ENCODE measurements at regions not wholly inside any gene's neighbourhood (a gene's known extent, or its start where the extent isn't known, plus 50 kb on each side); places are given as distances from the start of the nearest gene placed in this dataset.

- no peak for TF ChIP-seq EZH2phosphoT487 (conservative IDR thresholded peaks at IDR 0.05; ENCODE audit: low read length)
- H3K9me3 ChIP-seq (ENCODE audit: insufficient read depth, low read length), result no peaks in the 10 kb centered on the region
- no peak overlapping the region for H3K27ac ChIP-seq (ENCODE audit: low read depth, low read length)
- no peak overlapping the region for H3K9ac ChIP-seq (ENCODE audit: low read length)
- H3K79me2 ChIP-seq (ENCODE audit: insufficient read depth, low read length), result no peaks in the 10 kb centered on the region
- H2AFZ ChIP-seq (ENCODE audit: low read depth, low read length, severe bottlenecking), result no peak overlapping the region
- no peaks in the 10 kb centered on the region for H3F3A ChIP-seq (ENCODE audit: insufficient read depth)
- no peaks in the 10 kb centered on the region for H3K9me2 ChIP-seq (replicated peaks; ENCODE audit: insufficient read depth, low read length)
- no peaks in the 10 kb centered on the region for H3K36me3 ChIP-seq (ENCODE audit: low read length)
- no peak overlapping the region for H3K4me3 ChIP-seq (ENCODE audit: insufficient read depth, low read length, poor library complexity, severe bottlenecking)
- no peaks in the 10 kb centered on the region for H3K27me3 ChIP-seq (ENCODE audit: low read length)
- H4K20me1 ChIP-seq (ENCODE audit: low read depth, low read length), result no peaks in the 10 kb centered on the region
- no peak overlapping the region for H3K4me2 ChIP-seq (ENCODE audit: low read depth, low read length, poor library complexity, severe bottlenecking)
Observed at GRCh38 chr20:4300921-4301320, 51.8 kb upstream of the ADRA1D start.

- no peaks in the 10 kb centered on the region for H3K36me3 ChIP-seq (ENCODE audit: low read length)
- no peaks in the 10 kb centered on the region for H3K9me3 ChIP-seq (ENCODE audit: insufficient read depth, low read length)
- H3K79me2 ChIP-seq (ENCODE audit: insufficient read depth, low read length), result no peaks in the 10 kb centered on the region
Observed at GRCh38 chr20:4300401-4300800, 51.3 kb upstream of the ADRA1D start.

DNA sequence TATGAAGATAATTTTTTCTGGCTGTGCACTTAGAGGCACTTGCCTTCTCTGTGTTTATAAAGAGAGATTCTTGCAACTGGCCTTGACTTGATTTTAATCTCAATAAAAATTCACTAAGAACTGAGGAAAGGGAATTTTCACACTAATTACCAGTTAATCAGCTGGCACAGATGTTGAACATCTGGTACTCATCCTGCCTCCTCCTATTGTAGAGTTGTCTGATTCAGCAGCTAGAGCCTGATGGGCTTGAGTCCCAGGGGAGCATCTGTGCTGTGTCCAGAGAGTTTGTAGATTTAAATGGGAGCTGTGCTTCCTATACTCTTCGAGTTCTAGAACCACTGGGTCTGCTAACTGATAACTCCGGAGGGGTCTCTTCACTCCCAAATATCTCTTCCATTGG, 50.7 kb upstream of the ADRA1D start:
- no peaks in the 10 kb centered on the region for H3K27me3 ChIP-seq (ENCODE audit: low read length)
- no peaks in the 10 kb centered on the region for H3K9me2 ChIP-seq (replicated peaks; ENCODE audit: insufficient read depth, low read length)
- H4K20me1 ChIP-seq (ENCODE audit: low read depth, low read length), result no peaks in the 10 kb centered on the region
- no peaks in the 10 kb centered on the region for H3K36me3 ChIP-seq (ENCODE audit: low read length)
- no peaks in the 10 kb centered on the region for H3F3A ChIP-seq (ENCODE audit: insufficient read depth)
- no peak overlapping the region for H3K4me2 ChIP-seq (ENCODE audit: low read depth, low read length, poor library complexity, severe bottlenecking)
- no peak for TF ChIP-seq EZH2phosphoT487 (conservative IDR thresholded peaks at IDR 0.05; ENCODE audit: low read length)
- TF ChIP-seq, protein P1, sequence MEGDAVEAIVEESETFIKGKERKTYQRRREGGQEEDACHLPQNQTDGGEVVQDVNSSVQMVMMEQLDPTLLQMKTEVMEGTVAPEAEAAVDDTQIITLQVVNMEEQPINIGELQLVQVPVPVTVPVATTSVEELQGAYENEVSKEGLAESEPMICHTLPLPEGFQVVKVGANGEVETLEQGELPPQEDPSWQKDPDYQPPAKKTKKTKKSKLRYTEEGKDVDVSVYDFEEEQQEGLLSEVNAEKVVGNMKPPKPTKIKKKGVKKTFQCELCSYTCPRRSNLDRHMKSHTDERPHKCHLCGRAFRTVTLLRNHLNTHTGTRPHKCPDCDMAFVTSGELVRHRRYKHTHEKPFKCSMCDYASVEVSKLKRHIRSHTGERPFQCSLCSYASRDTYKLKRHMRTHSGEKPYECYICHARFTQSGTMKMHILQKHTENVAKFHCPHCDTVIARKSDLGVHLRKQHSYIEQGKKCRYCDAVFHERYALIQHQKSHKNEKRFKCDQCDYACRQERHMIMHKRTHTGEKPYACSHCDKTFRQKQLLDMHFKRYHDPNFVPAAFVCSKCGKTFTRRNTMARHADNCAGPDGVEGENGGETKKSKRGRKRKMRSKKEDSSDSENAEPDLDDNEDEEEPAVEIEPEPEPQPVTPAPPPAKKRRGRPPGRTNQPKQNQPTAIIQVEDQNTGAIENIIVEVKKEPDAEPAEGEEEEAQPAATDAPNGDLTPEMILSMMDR (IDR thresholded peaks at IDR 0.05; ENCODE audit: insufficient read depth, low read length, poor library complexity, severe bottlenecking), result no peak
- H2AFZ ChIP-seq (ENCODE audit: low read depth, low read length, severe bottlenecking), result no peak overlapping the region
- no peak overlapping the region for H3K9ac ChIP-seq (ENCODE audit: low read length)
- no peaks in the 10 kb centered on the region for H3K9me3 ChIP-seq (ENCODE audit: insufficient read depth, low read length)
- no peak overlapping the region for H3K27ac ChIP-seq (ENCODE audit: low read depth, low read length)
- no peaks in the 10 kb centered on the region for H3K79me2 ChIP-seq (ENCODE audit: insufficient read depth, low read length)
- no peak overlapping the region for H3K4me3 ChIP-seq (ENCODE audit: insufficient read depth, low read length, poor library complexity, severe bottlenecking)

More at GRCh38 chr20:4300401-4300800, 51.3 kb upstream of the ADRA1D start:
- Histone ChIP-seq H3K9ac (ENCODE audit: low read length) (no peak overlapping the region), H3K4me2 (ENCODE audit: low read depth, low read length, poor library complexity, severe bottlenecking) (no peak overlapping the region), H3F3A (ENCODE audit: insufficient read depth) (no peaks in the 10 kb centered on the region), H3K9me2 (replicated peaks; ENCODE audit: insufficient read depth, low read length) (no peaks in the 10 kb centered on the region), H2AFZ (ENCODE audit: low read depth, low read length, severe bottlenecking) (no peak overlapping the region), H4K20me1 (ENCODE audit: low read depth, low read length) (no peaks in the 10 kb centered on the region), H3K27ac (ENCODE audit: low read depth, low read length) (no peak overlapping the region), H3K27me3 (ENCODE audit: low read length) (no peaks in the 10 kb centered on the region), H3K4me3 (ENCODE audit: insufficient read depth, low read length, poor library complexity, severe bottlenecking) (no peak overlapping the region)
- TF ChIP-seq, protein P1 (IDR thresholded peaks at IDR 0.05; ENCODE audit: insufficient read depth, low read length, poor library complexity, severe bottlenecking), result no peak
- TF ChIP-seq EZH2phosphoT487 (conservative IDR thresholded peaks at IDR 0.05; ENCODE audit: low read length), result no peak

DNA sequence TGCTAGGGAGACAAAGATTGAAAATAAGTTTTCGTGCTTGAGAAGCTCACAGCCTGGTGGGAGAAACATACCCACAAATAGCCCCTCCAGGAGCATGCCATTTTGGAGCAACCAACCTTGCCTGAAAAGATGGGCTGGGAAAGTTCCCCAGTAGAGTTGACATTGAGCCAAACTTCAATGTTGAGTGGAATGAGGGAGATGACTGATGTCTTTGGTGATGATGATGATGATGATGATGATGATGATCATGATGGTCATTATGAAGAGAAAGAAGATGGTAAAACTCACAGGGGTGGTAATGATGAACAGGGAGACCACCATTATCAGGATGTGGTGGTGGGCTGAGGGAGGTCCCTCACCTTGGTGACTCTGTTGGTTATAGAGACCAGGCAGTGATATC, 50.1 kb upstream of the ADRA1D start:
- Histone ChIP-seq H3K9ac (ENCODE audit: low read length) (no peak overlapping the region), H3K27me3 (ENCODE audit: low read length) (no peaks in the 10 kb centered on the region), H3K4me2 (ENCODE audit: low read depth, low read length, poor library complexity, severe bottlenecking) (no peak overlapping the region), H3K9me3 (ENCODE audit: insufficient read depth, low read length) (no peaks in the 10 kb centered on the region), H3K79me2 (ENCODE audit: insufficient read depth, low read length) (no peaks in the 10 kb centered on the region), H3K9me2 (replicated peaks; ENCODE audit: insufficient read depth, low read length) (no peaks in the 10 kb centered on the region), H2AFZ (ENCODE audit: low read depth, low read length, severe bottlenecking) (no peak overlapping the region), H3K4me3 (ENCODE audit: insufficient read depth, low read length, poor library complexity, severe bottlenecking) (no peak overlapping the region), H3K36me3 (ENCODE audit: low read length) (no peaks in the 10 kb centered on the region), H4K20me1 (ENCODE audit: low read depth, low read length) (no peaks in the 10 kb centered on the region), H3K27ac (ENCODE audit: low read depth, low read length) (no peak overlapping the region), H3F3A (ENCODE audit: insufficient read depth) (no peaks in the 10 kb centered on the region)
- TF ChIP-seq, protein P1 (IDR thresholded peaks at IDR 0.05; ENCODE audit: insufficient read depth, low read length, poor library complexity, severe bottlenecking), result no peak
- no peak for TF ChIP-seq EZH2phosphoT487 (conservative IDR thresholded peaks at IDR 0.05; ENCODE audit: low read length)

Measured in SU-DHL-6 (cell line).